Smooth muscle cell of the brain vasculature (primary cell): ENCODE measurements at regions not wholly inside any gene's neighbourhood (a gene's known extent, or its start where the extent isn't known, plus 50 kb on each side); places are given as distances from the start of the nearest gene placed in this dataset.
"Not testable (repeated sequence)": the region's sequence is repeated elsewhere in the genome, so short reads cannot be mapped to it uniquely, and the experiment has no call there.

Experiments used
- DNase-seq: peaks from one replicate; pipeline ENCODE4 v3.0.0-alpha.2; 2012; ENCODE audit warnings: low read depth, low spot score

GRCh38 chr2:10198482-10198881, 75.9 kb downstream of the RRM2 start:
- DNase-seq = not testable (repeated sequence)

DNA sequence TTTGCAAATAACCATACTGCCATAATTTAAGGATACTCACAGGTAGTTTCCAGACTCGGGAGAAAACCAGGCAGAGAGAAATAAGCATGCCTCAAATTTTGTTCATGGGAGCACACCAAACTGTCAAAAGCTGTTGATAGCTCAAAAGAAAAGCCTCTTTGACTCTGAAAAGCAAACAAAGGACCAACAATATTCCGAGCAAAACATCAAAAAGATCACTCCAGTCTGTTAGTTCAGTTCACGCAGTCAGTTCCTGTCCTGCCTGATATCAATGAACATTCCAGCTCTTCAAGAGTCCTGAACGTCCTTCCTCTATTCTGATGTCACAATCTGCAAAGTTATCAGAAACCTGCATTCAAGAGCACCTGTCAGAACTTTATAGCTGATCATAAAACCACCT, 78.7 kb downstream of the RRM2 start:
- DNase-seq = no peak

DNA sequence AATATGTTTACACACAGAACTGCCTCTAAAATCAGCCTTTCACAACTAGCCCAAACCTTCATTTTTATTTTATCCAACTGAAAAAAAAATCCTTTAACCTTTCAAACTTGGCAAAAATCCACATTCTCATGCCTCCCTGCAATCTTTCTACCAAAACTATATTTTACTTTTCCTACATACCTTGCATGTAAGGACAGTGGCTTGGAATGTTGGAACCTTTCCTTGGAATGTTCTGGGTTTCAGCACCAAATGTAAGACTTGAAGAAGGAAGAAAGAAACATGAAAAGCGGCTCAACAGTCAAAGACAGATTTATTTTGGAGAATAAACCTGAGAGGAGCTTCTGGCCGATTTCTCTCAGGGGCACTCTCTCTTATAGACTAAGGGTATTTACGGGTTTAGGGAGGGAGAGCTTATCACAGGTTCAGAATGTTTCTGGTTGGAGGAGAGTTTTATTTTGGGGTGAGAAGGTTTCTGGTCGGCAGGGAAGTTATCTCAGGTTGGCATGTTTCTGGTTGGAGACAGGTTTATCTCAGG, 79.7 kb downstream of the RRM2 start:
- DNase-seq = no peak

DNA sequence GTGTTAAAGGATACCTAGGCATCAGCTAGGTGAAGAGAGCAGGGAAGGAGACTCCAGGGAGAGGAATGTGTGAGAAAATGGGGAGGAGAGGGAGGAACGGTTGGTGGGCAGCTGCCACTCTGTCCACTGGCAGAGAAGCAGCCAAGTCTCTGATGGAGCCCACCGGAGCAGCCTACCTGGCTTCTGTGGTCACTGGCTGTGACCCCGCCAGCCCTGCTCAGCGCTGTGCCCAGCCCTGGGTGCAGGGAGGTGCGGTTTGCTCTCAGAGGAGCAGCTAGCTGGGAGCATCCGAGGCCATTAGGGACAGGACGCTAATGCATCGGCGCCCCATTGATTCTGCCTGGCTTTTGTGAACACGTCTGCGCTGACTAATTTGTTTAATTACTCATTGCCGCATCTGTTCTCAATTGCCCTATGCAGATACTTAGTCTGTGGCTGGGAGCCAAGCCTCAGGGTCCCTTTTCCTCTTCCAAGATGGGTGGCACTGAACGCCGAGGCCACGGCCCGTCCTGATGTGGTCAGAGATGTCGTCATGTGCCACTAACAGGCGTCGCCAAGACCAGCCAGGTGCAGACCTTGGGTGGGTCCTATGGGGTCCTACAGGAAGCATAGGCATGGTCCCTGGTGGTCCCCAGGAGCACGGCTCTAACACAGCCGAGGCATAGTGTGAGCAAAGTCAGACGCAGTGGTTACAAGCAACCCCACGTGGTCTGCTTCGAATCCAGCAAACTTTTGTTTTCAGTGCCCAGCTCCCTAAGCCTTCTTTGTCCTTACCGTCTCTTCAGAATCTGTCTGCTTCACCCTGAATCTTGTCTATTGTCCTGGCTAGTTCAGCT, 82.0 kb downstream of the RRM2 start:
- no peak for DNase-seq

GRCh38 chr2:10205162-10205475, 82.6 kb downstream of the RRM2 start:
- no peak for DNase-seq

GRCh38 chr2:10208736-10209135, 86.2 kb downstream of the RRM2 start:
- DNase-seq = no peak

DNA sequence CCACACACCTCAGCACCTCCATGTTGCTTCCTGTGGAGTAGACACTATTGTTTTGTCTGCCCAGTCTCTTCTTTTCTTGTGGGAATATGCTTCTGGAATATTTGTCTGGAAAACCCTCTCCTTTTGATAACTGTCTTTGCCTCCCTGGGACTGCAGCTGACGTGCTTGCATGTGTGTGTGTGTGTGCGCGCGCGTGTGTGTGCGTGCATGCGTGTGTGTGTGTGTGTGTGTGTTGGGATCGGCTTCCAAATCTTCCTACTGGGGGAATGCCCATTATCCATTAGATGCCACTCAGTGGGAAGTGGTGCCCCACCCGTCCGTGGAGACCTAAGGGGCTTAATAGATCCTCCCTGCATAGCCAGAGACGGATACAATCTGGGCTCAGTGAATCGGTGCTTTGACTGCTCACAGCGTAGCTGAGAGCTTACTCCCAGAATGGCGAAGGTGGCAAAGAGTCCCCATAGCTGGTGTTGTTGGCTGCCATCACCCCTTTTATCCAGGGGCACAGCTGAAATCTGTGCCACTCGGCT, 86.9 kb downstream of the RRM2 start:
- no peak for DNase-seq

DNA sequence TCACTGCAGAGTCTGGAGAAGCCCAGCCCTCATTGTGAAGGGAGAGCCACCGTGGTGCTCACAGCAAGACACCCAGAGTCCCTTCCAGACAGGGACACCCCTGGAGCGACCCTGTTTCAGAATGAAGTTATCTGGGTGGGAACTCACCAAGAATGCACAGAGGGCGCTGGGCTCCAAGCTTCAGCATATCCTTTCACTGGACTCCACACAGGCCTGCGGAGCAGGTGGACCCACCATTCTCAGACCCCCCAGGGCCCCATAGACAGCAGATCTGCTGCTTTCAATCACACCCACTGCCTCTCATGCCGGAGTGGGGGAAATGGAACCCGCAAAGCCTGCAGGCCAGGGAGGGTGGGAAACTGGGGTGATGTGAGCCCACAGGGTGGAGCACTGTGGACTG, 87.8 kb downstream of the RRM2 start:
- no peak for DNase-seq

- DNase-seq = no peak
Observed at GRCh38 chr2:10211844-10212422, 89.4 kb downstream of the RRM2 start.

DNA sequence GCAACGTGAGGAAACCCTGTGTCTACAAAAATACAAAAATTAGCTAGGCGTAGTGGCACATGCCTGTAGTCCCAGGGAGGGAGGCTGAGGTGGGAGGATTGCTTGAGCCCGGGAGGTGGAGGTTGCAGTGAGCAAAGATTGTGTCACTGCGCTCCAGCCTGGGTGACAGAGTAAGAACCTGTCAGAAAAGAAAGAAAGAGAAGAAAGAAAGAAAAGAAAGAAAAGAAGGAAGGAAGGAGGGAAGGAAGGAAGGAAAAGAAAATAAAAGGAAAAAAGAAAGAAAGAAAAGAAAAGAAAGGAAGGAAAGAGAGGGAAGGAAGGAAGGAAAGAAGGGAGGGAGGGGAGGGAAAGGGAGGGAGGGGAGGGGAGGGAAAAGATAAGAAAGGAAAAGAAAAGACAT, 89.9 kb upstream of the HPCAL1 start:
- DNase-seq = no peak

DNA sequence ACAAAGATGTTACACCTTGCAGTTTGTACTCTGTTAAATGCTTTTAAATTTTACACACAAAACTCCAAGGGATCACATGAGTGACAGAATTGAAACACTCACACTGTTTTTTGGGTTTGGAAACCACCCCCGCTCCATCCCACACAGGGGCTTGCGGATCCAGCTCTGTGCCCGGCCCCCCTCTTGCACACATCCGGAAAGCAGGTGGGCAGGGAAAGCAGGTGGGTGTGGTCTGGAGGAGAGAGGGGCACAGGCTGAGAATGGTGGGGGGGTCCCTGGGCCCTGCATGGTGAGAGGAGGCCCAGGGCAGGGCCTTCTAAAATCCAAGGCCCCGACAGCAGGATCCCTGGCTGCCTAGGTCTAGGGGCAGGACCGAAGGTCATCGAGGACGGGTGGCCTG, 88.5 kb upstream of the HPCAL1 start:
- DNase-seq = no peak

GRCh38 chr2:10215393-10215935, 87.2 kb upstream of the HPCAL1 start:
- DNase-seq = no peak

DNA sequence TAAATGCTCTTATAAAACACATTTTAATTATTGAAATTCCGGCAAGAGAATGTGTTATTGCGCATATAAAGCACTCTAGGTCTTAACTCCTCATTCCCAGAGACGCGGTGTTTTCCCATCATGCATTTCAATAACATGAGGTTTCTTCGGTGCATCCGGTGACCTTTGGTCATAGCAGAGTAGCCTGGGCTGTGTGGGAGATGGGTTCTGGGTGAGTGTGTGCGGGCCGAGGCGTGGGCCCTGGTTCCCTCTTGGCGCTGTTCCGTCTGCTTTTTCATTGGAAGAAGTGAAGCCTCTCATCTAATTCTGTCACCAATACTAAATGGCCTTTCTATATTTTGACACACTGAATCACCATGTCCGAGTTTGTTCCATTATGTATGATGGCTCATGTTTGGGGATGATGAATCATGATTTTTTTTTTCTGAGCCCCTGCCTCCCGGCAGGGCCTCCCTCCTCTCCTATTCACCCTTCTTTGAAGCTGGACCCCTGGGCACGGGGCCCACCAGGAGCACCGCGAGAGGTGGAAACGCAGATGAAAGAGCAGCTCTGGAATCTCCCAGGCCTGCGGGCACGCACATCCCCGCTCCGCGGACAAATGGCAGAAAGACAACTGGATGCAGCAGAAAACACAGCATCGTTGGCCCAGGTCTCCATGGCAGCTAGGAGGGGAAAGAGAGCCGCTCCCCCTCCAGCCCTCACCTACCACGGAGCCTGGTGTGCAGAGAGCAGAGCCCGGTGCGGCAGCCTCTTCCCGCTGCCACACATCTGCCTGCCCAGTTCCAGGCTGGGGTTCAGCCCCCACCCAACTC, 85.8 kb upstream of the HPCAL1 start:
- no peak for DNase-seq

GRCh38 chr2:10217489-10218435, 84.9 kb upstream of the HPCAL1 start:
- DNase-seq = no peak

GRCh38 chr2:10220045-10220901, 82.4 kb upstream of the HPCAL1 start:
- DNase-seq = no peak

GRCh38 chr2:10220902-10221391, 81.8 kb upstream of the HPCAL1 start:
- no peak for DNase-seq

DNA sequence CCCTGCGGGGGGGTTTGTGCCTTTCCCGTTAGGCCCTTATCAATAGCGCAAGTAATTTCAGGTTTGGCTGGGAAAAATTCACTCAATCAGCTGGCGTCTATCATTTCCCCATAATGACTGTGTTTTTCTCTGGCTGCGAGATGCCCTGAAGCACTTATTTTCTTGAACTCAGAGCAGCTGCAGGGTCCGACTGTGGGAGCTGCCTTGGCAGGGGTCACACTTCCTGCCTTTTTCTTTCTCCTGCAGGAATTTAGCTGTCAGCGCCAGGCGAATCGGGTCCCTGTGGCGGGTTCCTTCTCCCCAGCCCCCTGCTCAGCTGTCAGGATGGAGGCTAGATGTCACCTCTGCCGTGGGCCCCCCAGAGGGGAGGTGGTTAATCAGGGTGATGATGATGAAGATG, 81.3 kb upstream of the HPCAL1 start:
- DNase-seq = no peak

- DNase-seq = no peak
Observed at GRCh38 chr2:10221976-10222870, 80.5 kb upstream of the HPCAL1 start.

GRCh38 chr2:10223471-10223870, 79.2 kb upstream of the HPCAL1 start:
- DNase-seq = no peak
